Bronchial epithelial cell (primary cell): ENCODE measurements at regions not wholly inside any gene's neighbourhood (a gene's known extent, or its start where the extent isn't known, plus 50 kb on each side); places are given as distances from the start of the nearest gene placed in this dataset.

Source experiments
- DNase-seq: peaks from one replicate; pipeline ENCODE4 v3.0.0-alpha.2; 2010; ENCODE audit warnings: low read depth
- FAIRE-seq: peaks from 2 replicates; lab custom pipeline; 2011; peaks lifted over from hg19 to GRCh38; lab: Jason Lieb, UNC
- H3K27me3 ChIP-seq: 2 replicates; pipeline ENCODE4 v1.5.1; 2011; ENCODE audit warnings: low read length; ENCODE audit not compliant: control insufficient read depth, insufficient read depth
- H3K36me3 ChIP-seq: 2 replicates; pipeline ENCODE4 v1.5.1; 2011; ENCODE audit warnings: low read length; ENCODE audit not compliant: control insufficient read depth, insufficient read depth
- H3K4me3 ChIP-seq: 2 replicates; pipeline ENCODE4 v1.5.1; 2011; ENCODE audit warnings: mild to moderate bottlenecking, low read depth, low read length, control low read depth
- CTCF ChIP-seq: IDR thresholded peaks from 2 replicates; pipeline ENCODE4 v1.5.1; 2011; ENCODE audit warnings: mild to moderate bottlenecking, moderate library complexity, low read length, control low read depth, inconsistent platforms; ENCODE audit not compliant: insufficient read depth, severe bottlenecking

- H3K36me3 ChIP-seq, result no peaks in the 10 kb centered on the region
- no peak for TF ChIP-seq CTCF
- H3K27me3 ChIP-seq, result no peaks in the 10 kb centered on the region
- FAIRE-seq (no peak), DNase-seq (no peak)
- H3K4me3 ChIP-seq, result no peak overlapping the region
These were observed 525.6 kb upstream of the CAMK1G start for GRCh38 chr1:209057901-209058300.

DNA sequence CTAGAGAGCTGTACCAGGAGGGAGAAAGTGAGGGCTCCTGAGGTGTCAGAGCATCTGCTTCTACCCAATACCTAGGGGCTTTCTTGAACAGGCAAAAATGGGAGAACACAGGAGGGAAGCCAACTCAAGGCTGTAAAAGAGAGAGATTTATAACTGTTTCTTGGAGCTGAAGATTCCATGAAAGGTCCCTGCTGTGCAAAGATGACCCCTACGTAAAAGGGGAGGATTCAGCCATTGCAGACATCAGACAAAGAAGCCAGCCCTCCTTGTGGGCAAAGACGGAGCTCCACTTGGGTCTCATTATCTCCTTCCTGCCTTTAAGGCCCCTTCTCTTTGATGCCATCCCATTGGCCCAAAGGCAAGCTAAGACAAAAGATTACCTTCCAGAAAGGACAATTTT, 524.1 kb upstream of the CAMK1G start:
- no peak for FAIRE-seq
- no peaks in the 10 kb centered on the region for H3K27me3 ChIP-seq
- no peak for TF ChIP-seq CTCF
- H3K4me3 ChIP-seq, result no peak overlapping the region
- no peak for DNase-seq
- H3K36me3 ChIP-seq, result no peaks in the 10 kb centered on the region

GRCh38 chr1:209059981-209060380, 523.5 kb upstream of the CAMK1G start:
- no peak overlapping the region for H3K4me3 ChIP-seq
- no peak for DNase-seq
- H3K27me3 ChIP-seq, result no peaks in the 10 kb centered on the region
- no peak for TF ChIP-seq CTCF
- H3K36me3 ChIP-seq, result no peaks in the 10 kb centered on the region
- no peak for FAIRE-seq

- no peak for TF ChIP-seq CTCF
- no peak overlapping the region for H3K4me3 ChIP-seq
- no peak for FAIRE-seq
- H3K36me3 ChIP-seq, result no peaks in the 10 kb centered on the region
- DNase-seq, result no peak
- no peaks in the 10 kb centered on the region for H3K27me3 ChIP-seq
These were observed 521.4 kb upstream of the CAMK1G start for GRCh38 chr1:209062081-209062620.

DNA sequence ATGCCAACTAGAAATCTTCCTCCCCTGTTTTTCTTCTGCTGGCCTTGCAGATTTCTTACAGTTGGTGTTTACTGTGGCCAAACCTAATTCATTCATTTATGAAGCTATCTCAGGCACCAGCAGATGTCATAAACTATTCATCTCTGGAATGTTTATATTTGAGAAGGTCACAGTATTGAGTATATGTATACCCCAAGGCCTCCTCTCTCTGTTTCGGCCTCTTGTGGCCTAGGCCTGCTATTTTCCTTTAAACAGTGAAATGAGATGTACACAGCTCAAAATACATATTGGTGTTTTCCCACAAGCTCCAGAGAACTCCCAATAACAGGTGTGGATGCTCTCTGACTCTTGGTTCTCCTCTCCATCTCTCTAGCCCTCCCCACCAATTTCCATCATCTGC, 520.7 kb upstream of the CAMK1G start:
- FAIRE-seq (no peak), DNase-seq (no peak)
- H3K4me3 ChIP-seq, result no peak overlapping the region
- no peak for TF ChIP-seq CTCF
- no peaks in the 10 kb centered on the region for H3K36me3 ChIP-seq
- no peaks in the 10 kb centered on the region for H3K27me3 ChIP-seq
